Neural crest cell (in vitro differentiated cells): ENCODE measurements at regions not wholly inside any gene's neighbourhood (a gene's known extent, or its start where the extent isn't known, plus 50 kb on each side); places are given as distances from the start of the nearest gene placed in this dataset.
"Not testable (repeated sequence)": the region's sequence is repeated elsewhere in the genome, so short reads cannot be mapped to it uniquely, and the experiment has no call there.

Experiments
- DNase-seq: peaks from one replicate; pipeline ENCODE4 v3.0.0; 2021; ENCODE audit warnings: low read depth, mixed read lengths, low spot score
- H3K27ac Mint-ChIP-seq: one replicate; pipeline ENCODE4 v1.8.0; 2021; ENCODE audit warnings: mild to moderate bottlenecking, mixed read lengths; ENCODE audit not compliant: unreplicated experiment
- H3K27me3 Mint-ChIP-seq: 2 replicates; pipeline ENCODE4 v1.8.0; 2021; ENCODE audit warnings: low read depth, mild to moderate bottlenecking, mixed read lengths
- H3K36me3 Mint-ChIP-seq: 2 replicates; pipeline ENCODE4 v1.8.0; 2021; ENCODE audit warnings: low read depth, mild to moderate bottlenecking, mixed read lengths
- H3K4me1 Mint-ChIP-seq: 2 replicates; pipeline ENCODE4 v1.8.0; 2021; ENCODE audit warnings: mixed read lengths
- H3K4me3 Mint-ChIP-seq: one replicate; pipeline ENCODE4 v1.8.0; 2021; ENCODE audit warnings: mild to moderate bottlenecking, mixed read lengths
- H3K9me3 Mint-ChIP-seq: 2 replicates; pipeline ENCODE4 v1.8.0; 2021; ENCODE audit warnings: mixed read lengths
- CTCF ChIP-seq: fragments of 200-600 bp; sonication (generic); conservative IDR thresholded peaks from 2 replicates; pipeline ENCODE4 v1.5.0; 2021; ENCODE audit warnings: antibody characterized with exemption, mild to moderate bottlenecking

GRCh38 chr15:87561641-87562040, 694.9 kb downstream of the NTRK3 start:
- TF ChIP-seq CTCF = no peak
- Mint-ChIP-seq H3K27ac (no peak overlapping the region), H3K27me3 (peaks cover 6% of the 10 kb centered on the region), H3K9me3 (peaks cover 2% of the 10 kb centered on the region), H3K4me1 (peaks cover 5% of the 10 kb centered on the region), H3K36me3 (no peaks in the 10 kb centered on the region), H3K4me3 (no peak overlapping the region)
- no peak for DNase-seq

- DNase-seq = no peak
These were observed 698.7 kb downstream of the NTRK3 start for GRCh38 chr15:87557881-87558280.

GRCh38 chr15:87556886-87557285, 699.7 kb downstream of the NTRK3 start:
- Mint-ChIP-seq H3K36me3 (peaks cover 3% of the 10 kb centered on the region), H3K27me3 (no peaks in the 10 kb centered on the region), H3K4me3 (no peak overlapping the region), H3K9me3 (peaks cover 8% of the 10 kb centered on the region), H3K27ac (no peak overlapping the region), H3K4me1 (no peaks in the 10 kb centered on the region)
- no peak for DNase-seq
- TF ChIP-seq CTCF = no peak

More at GRCh38 chr15:87557881-87558280, 698.7 kb downstream of the NTRK3 start:
- no peak overlapping the region for H3K4me3 Mint-ChIP-seq
- no peak for TF ChIP-seq CTCF
- H3K9me3 Mint-ChIP-seq = peaks cover 8% of the 10 kb centered on the region
- no peaks in the 10 kb centered on the region for H3K4me1 Mint-ChIP-seq
- H3K27ac Mint-ChIP-seq = no peak overlapping the region
- peaks cover 3% of the 10 kb centered on the region for H3K36me3 Mint-ChIP-seq
- no peaks in the 10 kb centered on the region for H3K27me3 Mint-ChIP-seq

GRCh38 chr15:87549860-87550259, 706.7 kb downstream of the NTRK3 start:
- Mint-ChIP-seq H3K36me3 (peaks cover 3% of the 10 kb centered on the region), H3K4me1 (no peaks in the 10 kb centered on the region), H3K27ac (no peak overlapping the region), H3K4me3 (no peak overlapping the region), H3K9me3 (peaks cover 11% of the 10 kb centered on the region), H3K27me3 (no peaks in the 10 kb centered on the region)
- DNase-seq = no peak
- no peak for TF ChIP-seq CTCF

GRCh38 chr15:87549296-87549695, 707.2 kb downstream of the NTRK3 start:
- no peak for TF ChIP-seq CTCF
- no peaks in the 10 kb centered on the region for H3K4me1 Mint-ChIP-seq
- no peak overlapping the region for H3K27ac Mint-ChIP-seq
- no peaks in the 10 kb centered on the region for H3K27me3 Mint-ChIP-seq
- peaks cover 3% of the 10 kb centered on the region for H3K36me3 Mint-ChIP-seq
- peaks cover 11% of the 10 kb centered on the region for H3K9me3 Mint-ChIP-seq
- H3K4me3 Mint-ChIP-seq = no peak overlapping the region
- no peak for DNase-seq

GRCh38 chr15:87548590-87548989, 707.9 kb downstream of the NTRK3 start:
- not testable (repeated sequence) for H3K4me3 Mint-ChIP-seq, DNase-seq, H3K27me3 Mint-ChIP-seq, H3K9me3 Mint-ChIP-seq, H3K4me1 Mint-ChIP-seq, H3K27ac Mint-ChIP-seq, H3K36me3 Mint-ChIP-seq
